HuH-7 (cell line): ENCODE measurements at regions not wholly inside any gene's neighbourhood (a gene's known extent, or its start where the extent isn't known, plus 50 kb on each side); places are given as distances from the start of the nearest gene placed in this dataset.

Source experiments
- DNase-seq: peaks from one replicate; pipeline ENCODE4 v3.0.0; 2011; ENCODE audit warnings: low spot score

GRCh38 chr16:5647051-5647450 lies 549.5 kb upstream of the EEF2KMT start:
- DNase-seq, result no peak

GRCh38 chr16:5643855-5644531 lies 546.4 kb upstream of the EEF2KMT start:
- no peak for DNase-seq

- no peak for DNase-seq
These were observed 544.8 kb upstream of the EEF2KMT start for GRCh38 chr16:5642436-5642835.

- DNase-seq, result no peak
These were observed 544.4 kb upstream of the EEF2KMT start for GRCh38 chr16:5642011-5642410.

GRCh38 chr16:5640883-5641282 lies 543.3 kb upstream of the EEF2KMT start:
- DNase-seq, result no peak

GRCh38 chr16:5639531-5639930 lies 541.9 kb upstream of the EEF2KMT start:
- DNase-seq, result no peak

- no peak for DNase-seq
These were observed 537.7 kb upstream of the EEF2KMT start for GRCh38 chr16:5635331-5635730.

GRCh38 chr16:5634666-5635180 lies 537.1 kb upstream of the EEF2KMT start:
- no peak for DNase-seq

- DNase-seq, result peak; percentile 32
These were observed 536.3 kb upstream of the EEF2KMT start for GRCh38 chr16:5633845-5634440.

GRCh38 chr16:5622234-5622884 lies 524.8 kb upstream of the EEF2KMT start:
- no peak for DNase-seq

GRCh38 chr16:5621826-5622225 lies 524.2 kb upstream of the EEF2KMT start:
- no peak for DNase-seq

- DNase-seq, result no peak
These were observed 521.7 kb upstream of the EEF2KMT start for GRCh38 chr16:5619304-5619703.

- no peak for DNase-seq
These were observed 519.2 kb upstream of the EEF2KMT start for GRCh38 chr16:5616841-5617240.

GRCh38 chr16:5615868-5616642 lies 518.5 kb upstream of the EEF2KMT start:
- DNase-seq, result peak; percentile 77

- DNase-seq, result no peak
These were observed 509.6 kb upstream of the EEF2KMT start for GRCh38 chr16:5607169-5607568.

- DNase-seq, result no peak
These were observed 507.8 kb upstream of the EEF2KMT start for GRCh38 chr16:5605404-5605803.

- peak; percentile 15 for DNase-seq
These were observed 507.2 kb upstream of the EEF2KMT start for GRCh38 chr16:5604770-5605169.

GRCh38 chr16:5603836-5604235 lies 506.2 kb upstream of the EEF2KMT start:
- no peak for DNase-seq

- no peak for DNase-seq
These were observed 504.4 kb upstream of the EEF2KMT start for GRCh38 chr16:5601957-5602356.

- DNase-seq, result no peak
These were observed 501.2 kb upstream of the EEF2KMT start for GRCh38 chr16:5598793-5599192.

GRCh38 chr16:5595849-5596248 lies 498.3 kb upstream of the EEF2KMT start:
- no peak for DNase-seq

GRCh38 chr16:5590416-5590815 lies 492.8 kb upstream of the EEF2KMT start:
- no peak for DNase-seq
